ENCODE measurements at regions not wholly inside any gene's neighbourhood (a gene's known extent, or its start where the extent isn't known, plus 50 kb on each side); places are given as distances from the start of the nearest gene placed in this dataset.

- Histone ChIP-seq H3K4me2 (ENCODE audit: insufficient read depth, low read length) (no peak overlapping the region), H4K20me1 (replicated peaks; ENCODE audit: control insufficient read depth, extremely low read depth, insufficient read depth, low read length) (no peaks in the 10 kb centered on the region), H3K27me3 (ENCODE audit: control insufficient read depth in 2 of 2, insufficient read depth in 2 of 2, low read length in 2 of 2) (no peaks in the 10 kb centered on the region), H3K27ac (ENCODE audit: insufficient read depth, low read depth, low read length) (peak overlapping the region; percentile 12), H3K79me2 (ENCODE audit: control insufficient read depth, insufficient read depth, low read length) (no peaks in the 10 kb centered on the region), H2AFZ (ENCODE audit: low read depth, low read length) (no peak overlapping the region), H3K9ac (replicated peaks; ENCODE audit: extremely low read depth, insufficient read depth, low read length) (no peak overlapping the region), H3K4me1 (ENCODE audit: control insufficient read depth, extremely low read depth, insufficient read depth, low read length) (peaks cover 10% of the 10 kb centered on the region), H3K4me3 (replicated peaks in 1 of 3; ENCODE audit: insufficient read depth in 1 of 3, low read depth in 1 of 3, low read length in 3 of 3) (no peak overlapping the region), H3K9me3 (replicated peaks; ENCODE audit: control insufficient read depth, insufficient read depth, low read length) (no peaks in the 10 kb centered on the region), H3K36me3 (ENCODE audit: control insufficient read depth in 2 of 2, extremely low read depth in 1 of 2, insufficient read depth in 2 of 2, low read length in 2 of 2) (no peaks in the 10 kb centered on the region), H3K9me1 (replicated peaks; ENCODE audit: control insufficient read depth, extremely low read depth, insufficient read depth, low read length) (no peaks in the 10 kb centered on the region)
- TF ChIP-seq POLR2A (IDR thresholded peaks at IDR 0.05; ENCODE audit: low read depth, low read length), result no peak
- no peak for TF ChIP-seq POLR2AphosphoS5 (IDR thresholded peaks at IDR 0.05; ENCODE audit: insufficient read depth, low read depth, low read length)
- no peak for TF ChIP-seq MAX (IDR thresholded peaks at IDR 0.05; ENCODE audit: insufficient read depth, insufficient read length)
- no peak for TF ChIP-seq MYC (IDR thresholded peaks at IDR 0.05; ENCODE audit: low read depth, low read length)
- no peak for TF ChIP-seq FOS (IDR thresholded peaks at IDR 0.05; ENCODE audit: borderline replicate concordance, insufficient read depth, low read length)
- no peak for TF ChIP-seq GATA2 (IDR thresholded peaks at IDR 0.05; ENCODE audit: insufficient read depth, insufficient read length, low read depth, low read length)
- no peak for TF ChIP-seq CTCF (IDR thresholded peaks at IDR 0.05; ENCODE audit: extremely low read depth in 1 of 2, insufficient read depth in 1 of 2, low read depth in 1 of 2, low read length in 2 of 2)
- no peak for TF ChIP-seq EZH2 (IDR thresholded peaks at IDR 0.05; ENCODE audit: borderline replicate concordance, low read depth, low read length, severe bottlenecking)
- no peak for TF ChIP-seq JUN (IDR thresholded peaks at IDR 0.05; ENCODE audit: borderline replicate concordance, insufficient read depth, insufficient read length, low read depth)
- DNase-seq (ENCODE audit: low read depth, low spot score) (no peak), FAIRE-seq (no peak)
- dilution Hi-C loops (cut with MboI; ENCODE audit: extremely low pct_ligation_motif_present, low sequenced_read_pairs) (no loop called here), intact Hi-C loops (cut with micrococcal nuclease) (no loop called here)
- BruUV-seq (replicated peaks), result no TSS peak
- CTCF ChIA-PET, result interaction anchor here (0.6 to 7.3 kb wide), 9 partner anchors 11 to 733 kb away, joined by 3 to 266 read pairs (median 4); no protein-coding TSS in a partner anchor
- POLR2A ChIA-PET, result no interaction called here
Observed at GRCh38 chr6:150813319-150813992, 52.0 kb upstream of the MTHFD1L start.

Measured in endothelial cell of umbilical vein (primary cell).